ENCODE measurements at regions not wholly inside any gene's neighbourhood (a gene's known extent, or its start where the extent isn't known, plus 50 kb on each side); places are given as distances from the start of the nearest gene placed in this dataset.

GRCh38 chr5:125411071-125411743 is 664.8 kb upstream of the ZNF608 start:
- H3K79me2 ChIP-seq (ENCODE audit: control insufficient read depth, insufficient read depth, low read length) = no peaks in the 10 kb centered on the region
- peak; percentile 50 for DNase-seq (ENCODE audit: low read depth, low spot score)
- peaks cover 4% of the 10 kb centered on the region; the same call in 2 of the 3 replicates for H3K9me3 ChIP-seq (replicated peaks; ENCODE audit: control insufficient read depth, insufficient read depth, low read length)
- H3K36me3 ChIP-seq (ENCODE audit: control insufficient read depth in 2 of 2, insufficient read depth in 2 of 2, low read length in 1 of 2) = no peaks in the 10 kb centered on the region
- H3K4me1 ChIP-seq (ENCODE audit: control insufficient read depth, insufficient read depth, low read length) = peaks cover 43% of the 10 kb centered on the region
- peak; percentile 75 for ATAC-seq
- H3K4me3 ChIP-seq = peak overlapping the region; percentile 51
- ChIA-PET CTCF (interaction anchor here (1.2 kb wide), 1 partner anchor 10 kb away, joined by 3 read pairs; no protein-coding TSS in a partner anchor), POLR2A (interaction anchor here (0.7 kb wide), 1 partner anchor 612 kb away, joined by 3 read pairs; no protein-coding TSS in a partner anchor), RAD21 (ENCODE audit: unreplicated experiment) (interaction anchor here (0.7 to 2.6 kb wide), 6 partner anchors 475 to 662 kb away, joined by 3 to 10 read pairs (median 4); no protein-coding TSS in a partner anchor), SMC1A (ENCODE audit: uncharacterized antibody, unreplicated experiment) (interaction anchor here (0.8 to 1.5 kb wide), 6 partner anchors 12 to 1739 kb away, joined by 3 to 4 read pairs (median 3); no protein-coding TSS in a partner anchor)
- peak overlapping the region; percentile 88 for H3K27ac ChIP-seq (ENCODE audit: control insufficient read depth, insufficient read depth)
- peak overlapping the region; percentile 30 for H2AFZ ChIP-seq (ENCODE audit: control insufficient read depth, low read depth, low read length)
- peak overlapping the region; percentile 93 for H3K4me2 ChIP-seq (ENCODE audit: control insufficient read depth, insufficient read depth)
- H3K9ac ChIP-seq (ENCODE audit: control insufficient read depth, insufficient read depth, low read length) = peak overlapping the region; percentile 63
- no peaks in the 10 kb centered on the region for H3K27me3 ChIP-seq (replicated peaks in 1 of 2; ENCODE audit: control insufficient read depth in 2 of 2, insufficient read depth in 2 of 2, low read length in 1 of 2)
- intact Hi-C loops (cut with micrococcal nuclease; ENCODE audit: unreplicated experiment) (loop anchor here (5.0 to 10.0 kb wide), 4 partner anchors 154 to 756 kb away; no protein-coding TSS in a partner anchor), in situ Hi-C loops (cut with MboI) (loop anchor here (10.0 kb wide), 1 partner anchor 476 kb away; no protein-coding TSS in a partner anchor)
- FAIRE-seq = peak; percentile 76
- H4K20me1 ChIP-seq (ENCODE audit: control insufficient read depth, insufficient read depth) = no peaks in the 10 kb centered on the region
- WGBS (ENCODE audit: insufficient coverage, insufficient replicate concordance, low lambda C conversion rate, missing lambda C conversion rate) = 31% methylated on average over 4 of the region's 4 CpGs
- BruUV-seq (replicated peaks) = no TSS peak
- TF ChIP-seq NR2F1 (conservative IDR thresholded peaks at IDR 0.05) (no peak), CREM (IDR thresholded peaks at IDR 0.05; ENCODE audit: low read depth) (peak; percentile 43; the same call in 1 of the 2 replicates), NKRF (conservative IDR thresholded peaks at IDR 0.05) (no peak), ETV6 (conservative IDR thresholded peaks at IDR 0.05 in 1 of 2, IDR thresholded peaks at IDR 0.05 in 1 of 2; ENCODE audit: borderline replicate concordance in 1 of 2, low read depth in 1 of 2) (0 out of 4 replicates have a peak, but pooled peaks of 1 of the 2 experiments have one; percentile 6), ZNF384 (IDR thresholded peaks at IDR 0.05; ENCODE audit: borderline replicate concordance, low read depth, low read length) (peak; percentile 84), SP1 (IDR thresholded peaks at IDR 0.05; ENCODE audit: low read depth, low read length) (no peak), MEF2B (IDR thresholded peaks at IDR 0.05; ENCODE audit: partially characterized antibody, poor library complexity, severe bottlenecking) (peak; percentile 62), RUNX3 (IDR thresholded peaks at IDR 0.05; ENCODE audit: low read length) (peak; percentile 68), KLF5 (IDR thresholded peaks at IDR 0.05; ENCODE audit: partially characterized antibody) (no peak), BCL3 (IDR thresholded peaks at IDR 0.05; ENCODE audit: borderline replicate concordance, insufficient read depth, low read depth, low read length, poor library complexity, severe bottlenecking) (peak; percentile 60), SREBF2 (IDR thresholded peaks at IDR 0.05; ENCODE audit: low read length) (no peak), EGR1 (IDR thresholded peaks at IDR 0.05; ENCODE audit: borderline replicate concordance in 1 of 2, low read depth in 2 of 2, low read length in 2 of 2) (no peak), TCF12 (IDR thresholded peaks at IDR 0.05; ENCODE audit: low read depth, low read length) (0 out of 2 replicates have a peak, but pooled peaks have one; percentile 10), RELA (IDR thresholded peaks at IDR 0.05; ENCODE audit: borderline replicate concordance, partially characterized antibody) (no peak), MTA2 (IDR thresholded peaks at IDR 0.05; ENCODE audit: low read depth) (no peak), CEBPZ (IDR thresholded peaks at IDR 0.05; ENCODE audit: low read depth, low read length) (no peak)

All from GM12878 (cell line).